H1 (cell line): ENCODE measurements at regions not wholly inside any gene's neighbourhood (a gene's known extent, or its start where the extent isn't known, plus 50 kb on each side); places are given as distances from the start of the nearest gene placed in this dataset.

Experiments used
- CTCF ChIA-PET: fragments of 300-600 bp; sonication (Branson Sonifier 250); formaldehyde crosslinking; loops from one replicate; lab custom pipeline; 2021; ENCODE audit not compliant: partially characterized antibody; lab: Charles Lee
- POLR2A ChIA-PET: fragments of 300-600 bp; sonication (Branson Sonifier 250); formaldehyde crosslinking; loops from one replicate; lab custom pipeline; 2021; ENCODE audit warnings: inconsistent platforms; ENCODE audit not compliant: partially characterized antibody; lab: Charles Lee
- DNase-seq, 2 experiments: peaks; one replicate each; pipeline versions ENCODE4 v3.0.0 to v3.0.0-alpha.2; 2010 to 2022; ENCODE audit warnings: low spot score in 2 of 2, low read depth in 1 of 2, mixed read lengths in 1 of 2
- FAIRE-seq: peaks from 2 replicates; lab custom pipeline; 2011; peaks lifted over from hg19 to GRCh38; lab: Jason Lieb, UNC
- H2AFZ ChIP-seq: 2 replicates; pipeline ENCODE4 v1.8.1; 2012; ENCODE audit warnings: low read length, inconsistent platforms
- H2AK5ac ChIP-seq: 2 replicates; pipeline ENCODE4 v1.6.1; 2013; ENCODE audit warnings: low read depth, low read length
- H2BK120ac ChIP-seq: replicated peaks from 2 replicates; pipeline ENCODE3; 2013; ENCODE audit warnings: low read depth, low read length, inconsistent platforms
- H2BK12ac ChIP-seq: 2 replicates; pipeline ENCODE4 v1.6.1; 2013; ENCODE audit warnings: low read depth, low read length
- H2BK15ac ChIP-seq: 2 replicates; pipeline ENCODE4 v1.6.1; 2013; ENCODE audit warnings: low read length
- H2BK20ac ChIP-seq: 2 replicates; pipeline ENCODE4 v1.6.1; 2013; ENCODE audit warnings: low read length
- H2BK5ac ChIP-seq: 2 replicates; pipeline ENCODE4 v1.6.1; 2013; ENCODE audit warnings: low read depth, low read length
- H3K14ac ChIP-seq: 2 replicates; pipeline ENCODE4 v1.6.1; 2013; ENCODE audit warnings: inconsistent platforms; ENCODE audit not compliant: insufficient read length
- H3K18ac ChIP-seq: 2 replicates; pipeline ENCODE4 v1.6.1; 2013; ENCODE audit warnings: low read length; ENCODE audit errors: extremely low read depth
- H3K23ac ChIP-seq: 2 replicates; pipeline ENCODE4 v1.6.1; 2013; ENCODE audit warnings: inconsistent platforms; ENCODE audit not compliant: insufficient read length
- H3K23me2 ChIP-seq: 2 replicates; pipeline ENCODE4 v1.6.1; 2013; ENCODE audit warnings: low read depth, low read length
- H3K27ac ChIP-seq: 2 replicates; pipeline ENCODE4 v1.6.1; 2011; ENCODE audit warnings: low read depth, low read length, inconsistent platforms
- H3K27me3 ChIP-seq, 4 experiments: replicated peaks in 1 of 4; 1 replicate in 1 of 4; 2 replicates in 3 of 4; pipeline versions ENCODE4 v1.6.1 to v1.8.1; 2011 to 2013; ENCODE audit warnings: low read length in 3 of 4, mild to moderate bottlenecking in 3 of 4, inconsistent platforms in 2 of 4, mixed read lengths in 2 of 4, moderate library complexity in 1 of 4; ENCODE audit not compliant: control insufficient read depth in 3 of 4, insufficient read depth in 3 of 4; ENCODE audit errors: extremely low read depth in 1 of 4
- H3K36me3 ChIP-seq, 4 experiments: 2 replicates each; pipeline versions ENCODE4 v1.6.1 to v1.8.1; 2011 to 2013; ENCODE audit warnings: mild to moderate bottlenecking in 4 of 4, low read length in 3 of 4, moderate library complexity in 2 of 4, control low read depth in 1 of 4, inconsistent platforms in 1 of 4; ENCODE audit not compliant: insufficient read depth in 4 of 4, control insufficient read depth in 2 of 4
- H3K4ac ChIP-seq: replicated peaks from 2 replicates; pipeline ENCODE3; 2013; ENCODE audit warnings: low read length, low read depth, mixed read lengths, inconsistent platforms; ENCODE audit not compliant: insufficient read length
- H3K4me1 ChIP-seq, 4 experiments: replicated peaks in 1 of 4; 1 replicate in 1 of 4; 2 replicates in 3 of 4; pipeline versions ENCODE4 v1.6.1 to v1.8.1; 2011 to 2013; ENCODE audit warnings: low read length in 3 of 4, inconsistent platforms in 2 of 4, mixed read lengths in 1 of 4; ENCODE audit not compliant: insufficient read depth in 4 of 4, control insufficient read depth in 3 of 4
- H3K4me2 ChIP-seq, 2 experiments: 2 replicates each; pipeline versions ENCODE4 v1.6.1 to v1.8.1; 2011 to 2013; ENCODE audit warnings: low read depth in 2 of 2, low read length in 2 of 2, control low read depth in 1 of 2, inconsistent platforms in 1 of 2, mild to moderate bottlenecking in 1 of 2; ENCODE audit not compliant: insufficient read depth in 1 of 2
- H3K4me3 ChIP-seq, 4 experiments: fragments of 200-600, 300-600 bp in 1 of 4; sonication (generic), shearing (Covaris generic), sonication (Bioruptor Twin) in 1 of 4; 2 replicates each; pipeline versions ENCODE4 v1.5.1 to v1.8.1; 2011 to 2016; ENCODE audit warnings: low read length in 4 of 4, low read depth in 3 of 4, control low read depth in 2 of 4, inconsistent platforms in 2 of 4, mild to moderate bottlenecking in 2 of 4, mixed read lengths in 1 of 4, moderate library complexity in 1 of 4; ENCODE audit not compliant: insufficient read depth in 2 of 4; ENCODE audit errors: extremely low read depth in 1 of 4
- H3K56ac ChIP-seq: replicated peaks from 2 replicates; pipeline ENCODE3; 2013; ENCODE audit warnings: low read depth, mild to moderate bottlenecking, mixed read lengths, low read length, inconsistent platforms; ENCODE audit not compliant: insufficient read length
- H3K79me1 ChIP-seq: 2 replicates; pipeline ENCODE4 v1.6.1; 2013; ENCODE audit warnings: low read depth, low read length, control low read depth
- H3K79me2 ChIP-seq, 2 experiments: 2 replicates each; pipeline versions ENCODE4 v1.6.1 to v1.8.1; 2012 to 2013; ENCODE audit warnings: low read length in 2 of 2, mild to moderate bottlenecking in 2 of 2, inconsistent platforms in 1 of 2; ENCODE audit not compliant: insufficient read depth in 2 of 2, control insufficient read depth in 1 of 2
- H3K9ac ChIP-seq, 4 experiments: replicated peaks in 1 of 4; 1 replicate in 1 of 4; 2 replicates in 3 of 4; pipeline versions ENCODE4 v1.6.1 to v1.8.1; 2011 to 2013; ENCODE audit warnings: low read depth in 3 of 4, low read length in 3 of 4, control low read depth in 2 of 4, mild to moderate bottlenecking in 2 of 4, moderate library complexity in 2 of 4, inconsistent platforms in 1 of 4; ENCODE audit errors: extremely low read depth in 1 of 4
- H3K9me3 ChIP-seq, 2 experiments: 2 replicates each; pipeline versions ENCODE4 v1.6.1 to v1.8.1; 2012 to 2013; ENCODE audit warnings: mild to moderate bottlenecking in 2 of 2, moderate library complexity in 2 of 2, control low read depth in 1 of 2, inconsistent platforms in 1 of 2, low read depth in 1 of 2, low read length in 1 of 2, mixed read lengths in 1 of 2; ENCODE audit not compliant: insufficient read depth in 2 of 2
- H4K20me1 ChIP-seq, 2 experiments: replicated peaks in 1 of 2; 2 replicates each; pipeline versions ENCODE3 to v1.8.1; 2011 to 2013; ENCODE audit warnings: inconsistent platforms in 2 of 2, low read length in 2 of 2, mild to moderate bottlenecking in 1 of 2; ENCODE audit not compliant: insufficient read depth in 2 of 2, control insufficient read depth in 1 of 2
- H4K5ac ChIP-seq: 2 replicates; pipeline ENCODE4 v1.6.1; 2013; ENCODE audit warnings: low read length, low read depth, mixed read lengths, inconsistent platforms; ENCODE audit not compliant: insufficient read length
- H4K8ac ChIP-seq: 2 replicates; pipeline ENCODE4 v1.8.0; 2013; ENCODE audit warnings: mild to moderate bottlenecking, moderate library complexity, low read length, inconsistent platforms; ENCODE audit not compliant: insufficient read depth; ENCODE audit errors: extremely low read depth
- H4K91ac ChIP-seq: replicated peaks from 2 replicates; pipeline ENCODE3; 2013; ENCODE audit warnings: low read length, mixed read lengths, inconsistent platforms; ENCODE audit not compliant: insufficient read length
- BACH1 ChIP-seq: IDR thresholded peaks from 2 replicates; pipeline ENCODE4 v1.6.1; 2012; ENCODE audit warnings: low read length, improper control_type of control experiment
- HDAC6 ChIP-seq: IDR thresholded peaks from one replicate; pipeline ENCODE4 v1.7.1; 2012; ENCODE audit warnings: low read depth, mild to moderate bottlenecking, inconsistent platforms, low read length, moderate library complexity
- KDM5A ChIP-seq: fragments of 200-600 bp; IDR thresholded peaks from 2 replicates; pipeline ENCODE4 v1.7.1; 2012; ENCODE audit warnings: mild to moderate bottlenecking, low read length, inconsistent platforms, mixed read lengths
- SIX5 ChIP-seq: IDR thresholded peaks from 2 replicates; pipeline ENCODE4 v1.6.1; 2011; ENCODE audit warnings: mild to moderate bottlenecking, low read depth, low read length
- YY1 ChIP-seq: IDR thresholded peaks from 2 replicates; pipeline ENCODE4 v1.6.1; 2011; ENCODE audit warnings: low read depth, mild to moderate bottlenecking, low read length
- ZNF274 ChIP-seq: IDR thresholded peaks from 2 replicates; pipeline ENCODE4 v1.7.0; 2012; ENCODE audit warnings: low read length, borderline replicate concordance; ENCODE audit errors: extremely low read depth
- WGBS, 2 experiments: shearing (Covaris generic) in 1 of 2; methylation state at CpG; one replicate each; pipeline versions ENCODE4 v1.1.6 to v1.1.7; 2013 to 2015; ENCODE audit warnings: low lambda C conversion rate in 2 of 2, mixed read lengths in 2 of 2, inconsistent platforms in 1 of 2, low coverage in 1 of 2, missing lambda C conversion rate in 1 of 2; ENCODE audit not compliant: insufficient replicate concordance in 2 of 2, insufficient coverage in 1 of 2, insufficient read length in 1 of 2; ENCODE audit errors: extremely low coverage in 1 of 2, missing lambda C conversion rate in 1 of 2; 5-methylcytosine and 5-hydroxymethylcytosine counted together
- TF ChIP-seq, protein P1 (sequence below), 3 experiments: IDR thresholded peaks; 1 replicate in 2 of 3; 2 replicates in 1 of 3; pipeline versions ENCODE4 v1.5.1 to v1.6.1; 2011; ENCODE audit warnings: low read length in 3 of 3, mild to moderate bottlenecking in 3 of 3, inconsistent platforms in 2 of 3, low read depth in 1 of 3, moderate library complexity in 1 of 3; ENCODE audit not compliant: insufficient read depth in 1 of 3; ENCODE audit errors: control extremely low read depth in 1 of 3

GRCh38 chr2:88855620-88856408 lies 164.3 kb downstream of the RPIA start:
- no peak overlapping the region for H3K4me2 ChIP-seq
- no peaks in the 10 kb centered on the region for H3K9me3 ChIP-seq
- no peak overlapping the region for H2AK5ac ChIP-seq
- no peak overlapping the region for H3K23ac ChIP-seq
- no peak overlapping the region for H3K4ac ChIP-seq
- no peak overlapping the region for H4K8ac ChIP-seq
- no peak overlapping the region for H3K27ac ChIP-seq
- H2BK15ac ChIP-seq: no peak overlapping the region
- TF ChIP-seq, protein P1, sequence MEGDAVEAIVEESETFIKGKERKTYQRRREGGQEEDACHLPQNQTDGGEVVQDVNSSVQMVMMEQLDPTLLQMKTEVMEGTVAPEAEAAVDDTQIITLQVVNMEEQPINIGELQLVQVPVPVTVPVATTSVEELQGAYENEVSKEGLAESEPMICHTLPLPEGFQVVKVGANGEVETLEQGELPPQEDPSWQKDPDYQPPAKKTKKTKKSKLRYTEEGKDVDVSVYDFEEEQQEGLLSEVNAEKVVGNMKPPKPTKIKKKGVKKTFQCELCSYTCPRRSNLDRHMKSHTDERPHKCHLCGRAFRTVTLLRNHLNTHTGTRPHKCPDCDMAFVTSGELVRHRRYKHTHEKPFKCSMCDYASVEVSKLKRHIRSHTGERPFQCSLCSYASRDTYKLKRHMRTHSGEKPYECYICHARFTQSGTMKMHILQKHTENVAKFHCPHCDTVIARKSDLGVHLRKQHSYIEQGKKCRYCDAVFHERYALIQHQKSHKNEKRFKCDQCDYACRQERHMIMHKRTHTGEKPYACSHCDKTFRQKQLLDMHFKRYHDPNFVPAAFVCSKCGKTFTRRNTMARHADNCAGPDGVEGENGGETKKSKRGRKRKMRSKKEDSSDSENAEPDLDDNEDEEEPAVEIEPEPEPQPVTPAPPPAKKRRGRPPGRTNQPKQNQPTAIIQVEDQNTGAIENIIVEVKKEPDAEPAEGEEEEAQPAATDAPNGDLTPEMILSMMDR (IDR thresholded peaks at IDR 0.05; ENCODE audit: control extremely low read depth in 1 of 3, insufficient read depth in 1 of 3, low read depth in 1 of 3, low read length in 3 of 3): no peak
- TF ChIP-seq HDAC6 (no peak), KDM5A (no peak), SIX5 (no peak), BACH1 (no peak), ZNF274 (no peak), YY1 (no peak)
- H3K56ac ChIP-seq: no peak overlapping the region
- ChIA-PET POLR2A (no interaction called here), CTCF (no interaction called here)
- H4K91ac ChIP-seq: no peak overlapping the region
- DNase-seq: no peak
- H4K5ac ChIP-seq: no peak overlapping the region
- no peak overlapping the region for H2BK12ac ChIP-seq
- no peak overlapping the region for H2BK120ac ChIP-seq
- 61% methylated on average over 3 of the region's 3 CpGs; no CpG with 5 or more reads in 1 of the 2 experiments for WGBS, 2 experiments
- FAIRE-seq: no peak
- no peaks in the 10 kb centered on the region for H3K79me1 ChIP-seq
- no peak overlapping the region for H2BK20ac ChIP-seq
- H3K23me2 ChIP-seq: no peaks in the 10 kb centered on the region; the same call in 1 of the 2 replicates
- no peak overlapping the region for H3K18ac ChIP-seq
- no peaks in the 10 kb centered on the region for H4K20me1 ChIP-seq
- no peak overlapping the region for H3K9ac ChIP-seq
- 0 out of 2 replicates have a peak overlapping the region, but pooled peaks have one; percentile 60 for H2AFZ ChIP-seq
- no peaks in the 10 kb centered on the region for H3K36me3 ChIP-seq
- H3K4me1 ChIP-seq: peaks cover 7 to 18% (median 9%) of the 10 kb centered on the region in 4 experiments; a peak in 5 of 7 replicates
- H3K14ac ChIP-seq: no peak overlapping the region
- H2BK5ac ChIP-seq: no peak overlapping the region
- no peak overlapping the region for H3K4me3 ChIP-seq
- H3K27me3 ChIP-seq: no peaks in the 10 kb centered on the region
- H3K79me2 ChIP-seq: no peaks in the 10 kb centered on the region
